Ectodermal cell (in vitro differentiated cells): ENCODE measurements at regions not wholly inside any gene's neighbourhood (a gene's known extent, or its start where the extent isn't known, plus 50 kb on each side); places are given as distances from the start of the nearest gene placed in this dataset.

Source experiments
- H3K27ac ChIP-seq: 2 replicates; pipeline ENCODE4 v1.7.0; 2013; ENCODE audit warnings: mild to moderate bottlenecking, low read depth, low read length; ENCODE audit not compliant: insufficient read depth, poor library complexity, severe bottlenecking
- H3K27me3 ChIP-seq: 2 replicates; pipeline ENCODE4 v1.7.0; 2013; ENCODE audit warnings: mild to moderate bottlenecking, low read length; ENCODE audit not compliant: insufficient read depth, control insufficient read depth, poor library complexity, severe bottlenecking
- H3K36me3 ChIP-seq: one replicate; pipeline ENCODE4 v1.7.0; 2013; ENCODE audit warnings: low read length; ENCODE audit not compliant: control insufficient read depth, insufficient read depth
- H3K4me1 ChIP-seq: one replicate; pipeline ENCODE4 v1.7.0; 2013; ENCODE audit warnings: low read length; ENCODE audit not compliant: control insufficient read depth, insufficient read depth
- H3K4me3 ChIP-seq: 2 replicates; pipeline ENCODE4 v1.7.0; 2013; ENCODE audit warnings: low read depth, low read length, control low read depth; ENCODE audit not compliant: insufficient read depth
- H3K9me3 ChIP-seq: 2 replicates; pipeline ENCODE4 v1.7.0; 2013; ENCODE audit warnings: mild to moderate bottlenecking, low read length, moderate library complexity; ENCODE audit not compliant: control insufficient read depth
- WGBS, 2 experiments: methylation state at CpG; one replicate each; pipeline ENCODE4 v1.1.7; 2013; ENCODE audit warnings: missing lambda C conversion rate in 2 of 2; 5-methylcytosine and 5-hydroxymethylcytosine counted together

DNA sequence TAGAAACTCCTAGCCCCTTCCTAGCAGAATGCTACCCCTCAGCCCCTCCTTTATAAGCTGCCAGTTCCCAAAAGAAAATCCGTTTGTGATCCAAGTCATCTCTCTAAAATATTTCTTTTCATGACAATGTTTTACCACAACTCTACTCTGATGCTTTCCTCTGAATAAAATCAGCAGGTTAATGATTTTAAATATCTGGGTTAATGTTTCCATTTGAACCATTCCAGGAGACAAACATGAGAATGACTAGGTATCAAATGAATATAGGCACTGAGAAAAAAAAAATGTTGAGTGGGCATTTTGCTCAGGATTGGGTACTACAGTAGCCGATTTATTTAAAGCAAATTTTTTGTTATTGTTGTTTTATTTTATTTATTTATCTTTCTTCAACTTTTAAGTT lies 360.3 kb downstream of the WDR11 start:
- Histone ChIP-seq H3K4me1 (no peaks in the 10 kb centered on the region), H3K27ac (no peak overlapping the region), H3K36me3 (no peaks in the 10 kb centered on the region), H3K4me3 (no peak overlapping the region), H3K27me3 (no peaks in the 10 kb centered on the region), H3K9me3 (no peaks in the 10 kb centered on the region)
- 91 to 100% methylated on average over 1 to 2 of the region's 2 CpGs for WGBS, 2 experiments

DNA sequence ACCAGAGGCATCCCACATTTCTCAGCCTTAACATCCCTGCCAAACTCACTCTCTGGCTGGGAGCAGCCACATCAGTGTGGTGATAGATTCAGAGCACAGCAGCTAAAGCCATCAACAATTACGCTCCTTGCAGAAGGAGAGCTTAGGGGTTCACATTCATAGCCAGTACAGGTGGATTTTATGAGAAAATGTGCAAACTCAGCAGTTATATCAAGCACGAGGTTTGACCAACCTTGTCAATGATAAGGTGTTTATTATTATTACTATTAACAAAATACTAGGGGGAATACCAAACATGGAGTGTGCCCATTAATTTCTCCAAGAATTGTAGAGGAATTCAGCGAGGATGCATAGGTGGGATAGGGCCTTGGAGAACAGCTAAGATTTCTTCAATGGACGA lies 362.3 kb downstream of the WDR11 start:
- WGBS, 2 experiments, result 93 to 96% methylated on average over 3 to 4 of the region's 4 CpGs
- Histone ChIP-seq H3K36me3 (no peaks in the 10 kb centered on the region), H3K4me3 (no peak overlapping the region), H3K27me3 (no peaks in the 10 kb centered on the region), H3K27ac (no peak overlapping the region), H3K9me3 (no peaks in the 10 kb centered on the region), H3K4me1 (no peaks in the 10 kb centered on the region)

DNA sequence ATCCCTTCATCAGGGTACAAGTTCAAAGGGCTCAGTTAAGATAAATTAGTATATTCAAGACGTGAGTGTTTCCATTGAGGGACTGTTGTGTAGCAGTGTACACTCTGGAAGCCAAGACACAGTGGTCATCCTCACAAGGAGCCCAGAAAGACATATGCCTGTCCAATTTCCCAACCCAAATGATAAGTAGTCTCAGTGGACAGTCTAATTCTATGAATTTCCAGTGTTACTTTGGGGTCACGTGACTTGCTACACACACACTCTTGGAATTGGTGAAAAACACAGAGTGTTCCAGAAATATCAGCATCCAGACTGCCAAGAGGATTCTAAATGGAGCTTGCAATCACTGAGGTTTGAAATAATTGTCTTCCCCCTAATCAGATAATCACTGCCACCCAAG lies 365.1 kb downstream of the WDR11 start:
- Histone ChIP-seq H3K4me3 (no peak overlapping the region), H3K9me3 (no peaks in the 10 kb centered on the region), H3K36me3 (no peaks in the 10 kb centered on the region), H3K27me3 (no peaks in the 10 kb centered on the region), H3K4me1 (no peaks in the 10 kb centered on the region), H3K27ac (no peak overlapping the region)
- WGBS, 2 experiments, result 90 to 94% methylated on average over 2 of the region's 2 CpGs

DNA sequence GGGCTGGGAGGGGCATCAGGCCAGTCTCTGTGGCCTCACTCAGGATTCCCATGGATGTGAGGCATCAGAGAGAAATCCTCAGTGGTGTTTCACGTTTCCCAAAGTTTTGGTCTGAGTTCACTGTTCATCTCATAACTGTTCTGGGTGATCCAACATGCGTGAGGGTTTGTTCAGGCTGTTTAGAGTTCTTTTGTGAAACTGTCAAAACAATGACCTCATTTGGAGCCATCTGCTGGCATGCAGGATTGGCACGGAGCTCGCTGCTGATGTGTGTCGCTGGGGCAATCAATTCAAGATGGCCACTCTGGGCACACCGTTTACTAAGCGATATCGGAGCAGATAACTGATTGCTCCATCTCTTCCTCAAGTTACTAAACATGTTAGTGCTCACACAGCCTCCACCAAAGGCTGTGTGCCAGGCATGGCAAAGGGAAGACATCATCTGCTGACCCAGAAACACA lies 365.6 kb downstream of the WDR11 start:
- Histone ChIP-seq H3K4me3 (no peak overlapping the region), H3K27me3 (no peaks in the 10 kb centered on the region), H3K9me3 (no peaks in the 10 kb centered on the region), H3K4me1 (no peaks in the 10 kb centered on the region), H3K27ac (no peak overlapping the region), H3K36me3 (no peaks in the 10 kb centered on the region)
- WGBS, 2 experiments, result 87 to 88% methylated on average over 8 of the region's 8 CpGs

DNA sequence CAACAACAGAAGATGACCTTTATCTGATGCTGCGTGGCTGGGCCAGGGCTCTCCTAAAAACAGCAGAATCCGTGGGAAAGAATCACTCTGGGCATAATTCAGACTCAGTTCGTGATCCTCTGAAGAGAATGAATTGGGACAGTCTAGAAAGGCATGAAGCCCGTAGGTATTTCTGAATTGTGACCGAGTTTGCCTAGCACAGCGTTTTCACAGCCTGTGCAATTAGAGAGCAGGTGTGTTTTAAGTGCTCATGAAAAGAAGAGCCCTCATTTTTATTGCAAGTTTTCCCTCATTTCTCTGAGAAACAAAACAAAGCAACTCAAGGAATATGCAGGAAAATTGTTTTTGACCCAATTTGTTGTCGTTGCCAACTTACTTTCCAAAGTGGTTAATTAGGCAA lies 366.2 kb downstream of the WDR11 start:
- 84 to 90% methylated on average over 7 of the region's 7 CpGs for WGBS, 2 experiments

GRCh38 chr10:121221072-121221471 lies 369.9 kb downstream of the WDR11 start:
- Histone ChIP-seq H3K27ac (no peak overlapping the region), H3K36me3 (no peaks in the 10 kb centered on the region), H3K4me3 (no peak overlapping the region), H3K9me3 (no peaks in the 10 kb centered on the region), H3K27me3 (no peaks in the 10 kb centered on the region), H3K4me1 (no peaks in the 10 kb centered on the region)
- WGBS, 2 experiments, result 96% methylated on average over 2 to 3 of the region's 3 CpGs

More for the DNA sequence above, 366.2 kb downstream of the WDR11 start:
- H3K27ac ChIP-seq, result no peak overlapping the region
- no peaks in the 10 kb centered on the region for H3K9me3 ChIP-seq
- H3K4me3 ChIP-seq, result no peak overlapping the region
- no peaks in the 10 kb centered on the region for H3K36me3 ChIP-seq
- H3K27me3 ChIP-seq, result no peaks in the 10 kb centered on the region
- no peaks in the 10 kb centered on the region for H3K4me1 ChIP-seq

DNA sequence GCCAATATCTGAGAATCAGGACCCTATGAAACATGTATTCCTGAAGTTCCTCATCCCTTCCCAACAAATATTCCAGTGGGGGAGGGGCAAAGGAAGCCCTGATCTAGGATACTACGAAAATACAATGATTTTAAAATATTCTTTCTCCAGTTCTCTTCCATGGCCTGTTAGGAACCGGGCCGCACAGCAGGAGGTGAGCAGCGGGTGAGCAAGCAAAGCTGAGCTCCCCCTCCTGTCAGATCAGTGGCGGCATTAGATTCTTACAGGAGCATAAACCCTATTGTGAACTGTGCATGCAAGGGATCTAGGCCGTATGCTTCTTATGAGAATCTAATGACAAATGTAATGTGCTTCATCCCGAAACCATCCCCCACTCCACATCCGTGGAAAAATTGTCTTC lies 370.8 kb downstream of the WDR11 start:
- Histone ChIP-seq H3K27ac (no peak overlapping the region), H3K9me3 (no peaks in the 10 kb centered on the region), H3K4me3 (no peak overlapping the region), H3K27me3 (no peaks in the 10 kb centered on the region), H3K36me3 (no peaks in the 10 kb centered on the region), H3K4me1 (no peaks in the 10 kb centered on the region)
- WGBS, 2 experiments, result 58 to 60% methylated on average over 8 of the region's 8 CpGs

- H3K4me3 ChIP-seq, result no peak overlapping the region
- no peaks in the 10 kb centered on the region for H3K27me3 ChIP-seq
- no peaks in the 10 kb centered on the region for H3K9me3 ChIP-seq
- H3K4me1 ChIP-seq, result no peaks in the 10 kb centered on the region
- WGBS, 2 experiments, result 73 to 78% methylated on average over 2 of the region's 2 CpGs
- no peak overlapping the region for H3K27ac ChIP-seq
- H3K36me3 ChIP-seq, result no peaks in the 10 kb centered on the region
Observed at GRCh38 chr10:121222842-121223241, 371.7 kb downstream of the WDR11 start.

GRCh38 chr10:121231079-121231478 lies 367.2 kb downstream of the FGFR2 start:
- Histone ChIP-seq H3K9me3 (no peaks in the 10 kb centered on the region), H3K27me3 (no peaks in the 10 kb centered on the region)
- 89 to 94% methylated on average over 4 of the region's 5 CpGs for WGBS, 2 experiments

GRCh38 chr10:121232494-121232893 lies 365.8 kb downstream of the FGFR2 start:
- WGBS, 2 experiments, result 83 to 84% methylated on average over 9 to 10 of the region's 10 CpGs
- Histone ChIP-seq H3K4me1 (no peaks in the 10 kb centered on the region), H3K36me3 (no peaks in the 10 kb centered on the region), H3K4me3 (no peak overlapping the region), H3K27me3 (no peaks in the 10 kb centered on the region), H3K9me3 (no peaks in the 10 kb centered on the region), H3K27ac (no peak overlapping the region)

More at GRCh38 chr10:121231079-121231478, 367.2 kb downstream of the FGFR2 start:
- H3K36me3 ChIP-seq, result no peaks in the 10 kb centered on the region
- H3K4me1 ChIP-seq, result no peaks in the 10 kb centered on the region
- H3K4me3 ChIP-seq, result no peak overlapping the region
- H3K27ac ChIP-seq, result no peak overlapping the region

- Histone ChIP-seq H3K27ac (no peak overlapping the region), H3K9me3 (no peaks in the 10 kb centered on the region), H3K27me3 (no peaks in the 10 kb centered on the region), H3K36me3 (no peaks in the 10 kb centered on the region), H3K4me3 (no peak overlapping the region), H3K4me1 (no peaks in the 10 kb centered on the region)
- 91 to 93% methylated on average over 2 of the region's 2 CpGs for WGBS, 2 experiments
Observed at GRCh38 chr10:121235692-121236091, 362.6 kb downstream of the FGFR2 start.
